ENCODE measurements at regions not wholly inside any gene's neighbourhood (a gene's known extent, or its start where the extent isn't known, plus 50 kb on each side); places are given as distances from the start of the nearest gene placed in this dataset.
A peak's percentile ranks its signal among the peaks of the same experiment; 100 is the strongest.

- peak; percentile 85 for DNase-seq
These were observed 461.3 kb downstream of the KIF16B start for GRCh38 chr20:16111852-16112412.

- no peak for DNase-seq
These were observed 461.9 kb downstream of the KIF16B start for GRCh38 chr20:16111172-16111832.

DNA sequence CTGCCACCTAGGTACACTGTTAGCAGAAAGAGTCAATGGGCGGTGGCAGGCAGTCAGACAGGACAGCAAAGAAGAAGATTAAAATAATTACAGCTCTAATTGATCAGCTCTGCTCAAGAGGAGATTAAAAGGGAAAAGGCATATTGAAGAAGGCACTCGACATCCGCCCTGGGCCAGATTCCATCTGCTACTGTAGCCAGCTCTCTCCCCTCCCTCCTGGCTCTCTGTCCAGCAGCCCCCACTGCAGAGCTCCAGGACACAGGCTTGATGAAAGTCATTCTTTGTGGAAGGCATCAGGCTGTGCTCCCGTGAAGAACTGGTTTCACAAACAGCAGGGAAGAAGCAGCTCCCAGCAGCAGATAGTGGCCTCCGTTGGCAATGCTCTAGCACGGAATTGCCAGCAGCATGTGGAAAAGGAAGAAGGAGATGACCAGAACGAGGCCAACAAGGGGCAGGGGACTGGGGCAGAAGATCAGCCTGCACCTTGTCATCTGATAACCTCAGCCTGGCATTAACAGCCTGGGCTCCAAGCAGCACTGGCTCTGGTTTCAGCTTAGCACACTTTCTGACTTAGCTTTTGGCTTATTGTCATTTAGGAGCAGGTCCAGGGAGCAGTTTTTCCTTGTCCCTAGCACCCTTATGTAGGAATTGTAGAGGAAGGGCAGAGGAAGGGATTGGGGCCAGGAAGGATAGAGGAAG is 465.9 kb downstream of the KIF16B start:
- DNase-seq: no peak

GRCh38 chr20:16106191-16106849 is 466.9 kb downstream of the KIF16B start:
- DNase-seq: no peak

DNA sequence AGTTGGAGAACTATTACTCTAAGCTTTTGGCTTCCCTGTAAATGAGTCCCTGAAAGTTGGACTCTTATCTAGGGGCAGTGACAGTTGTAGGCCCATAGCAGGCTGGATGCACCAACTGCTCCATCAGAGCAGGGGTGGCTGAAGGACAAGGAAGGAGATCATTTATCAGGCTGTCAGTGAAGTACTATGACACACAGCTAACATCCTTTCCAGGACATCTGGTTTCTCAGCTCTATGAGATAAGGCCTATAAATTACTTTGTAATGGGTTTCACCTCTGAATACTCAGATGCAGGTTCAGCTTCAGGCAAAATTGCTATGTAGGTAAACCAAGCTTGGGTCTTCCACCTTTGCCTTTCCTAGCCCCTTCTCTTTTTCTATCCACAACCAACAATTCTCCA is 468.5 kb downstream of the KIF16B start:
- no peak for DNase-seq

All from NCI-H187 treated with DMSO at 0.1 percent for 48 hours (cell line).